H9 (cell line): ENCODE measurements at regions not wholly inside any gene's neighbourhood (a gene's known extent, or its start where the extent isn't known, plus 50 kb on each side); places are given as distances from the start of the nearest gene placed in this dataset.

Experiments used
- DNase-seq: peaks from one replicate; pipeline ENCODE4 v3.0.0-alpha.2; 2017
- H2AFZ ChIP-seq: one replicate; pipeline ENCODE4 v1.6.1; 2013; ENCODE audit warnings: mild to moderate bottlenecking, low read length, control low read depth, moderate library complexity
- H2AK5ac ChIP-seq: 2 replicates; pipeline ENCODE4 v1.6.1; 2013; ENCODE audit warnings: low read length, control low read depth, mixed read lengths; ENCODE audit not compliant: insufficient read length
- H2BK120ac ChIP-seq: one replicate; pipeline ENCODE4 v1.6.1; 2013; ENCODE audit warnings: low read depth, mild to moderate bottlenecking, low read length, control low read depth, inconsistent platforms; ENCODE audit not compliant: poor library complexity, severe bottlenecking
- H2BK12ac ChIP-seq: 2 replicates; pipeline ENCODE4 v1.6.1; 2013; ENCODE audit warnings: low read length, control low read depth, mixed read lengths, low read depth; ENCODE audit not compliant: insufficient read length
- H2BK15ac ChIP-seq: 2 replicates; pipeline ENCODE4 v1.6.1; 2013; ENCODE audit warnings: low read depth, low read length, control low read depth
- H2BK20ac ChIP-seq: one replicate; pipeline ENCODE4 v1.6.1; 2013; ENCODE audit warnings: low read depth, mild to moderate bottlenecking, low read length, control low read depth, inconsistent platforms; ENCODE audit not compliant: poor library complexity, severe bottlenecking
- H2BK5ac ChIP-seq: 2 replicates; pipeline ENCODE4 v1.6.1; 2013; ENCODE audit warnings: low read length, control low read depth, mixed read lengths; ENCODE audit not compliant: insufficient read length
- H3K14ac ChIP-seq: 2 replicates; pipeline ENCODE4 v1.6.1; 2013; ENCODE audit warnings: low read length, control low read depth; ENCODE audit not compliant: insufficient read depth
- H3K18ac ChIP-seq: 2 replicates; pipeline ENCODE4 v1.6.1; 2013; ENCODE audit warnings: low read depth, mild to moderate bottlenecking, mixed read lengths, low read length, control low read depth; ENCODE audit not compliant: insufficient read length
- H3K23ac ChIP-seq: 2 replicates; pipeline ENCODE4 v1.6.1; 2013; ENCODE audit warnings: low read length, control low read depth, mixed read lengths, low read depth; ENCODE audit not compliant: insufficient read length
- H3K23me2 ChIP-seq: 2 replicates; pipeline ENCODE4 v1.6.1; 2013; ENCODE audit warnings: low read depth, mild to moderate bottlenecking, mixed read lengths, low read length, control low read depth; ENCODE audit not compliant: insufficient read length, poor library complexity, severe bottlenecking
- H3K27ac ChIP-seq: 2 replicates; pipeline ENCODE4 v1.5.1; 2013; ENCODE audit warnings: low read length, control low read depth, mixed read lengths, low read depth; ENCODE audit not compliant: insufficient read length
- H3K27me3 ChIP-seq: 2 replicates; pipeline ENCODE4 v1.6.1; 2013; ENCODE audit warnings: low read length, control low read depth, inconsistent platforms; ENCODE audit not compliant: insufficient read depth
- H3K4ac ChIP-seq: 2 replicates; pipeline ENCODE4 v1.6.1; 2013; ENCODE audit warnings: low read depth, mild to moderate bottlenecking, control low read depth, inconsistent platforms, low read length, moderate library complexity
- H3K4me1 ChIP-seq: 2 replicates; pipeline ENCODE4 v1.6.1; 2013; ENCODE audit warnings: low read length, control low read depth, inconsistent platforms; ENCODE audit not compliant: insufficient read depth
- H3K4me2 ChIP-seq: 2 replicates; pipeline ENCODE4 v1.6.1; 2013; ENCODE audit warnings: low read length, control low read depth, mixed read lengths; ENCODE audit not compliant: insufficient read length, insufficient read depth
- H3K56ac ChIP-seq: 2 replicates; pipeline ENCODE4 v1.6.1; 2013; ENCODE audit warnings: low read depth, mild to moderate bottlenecking, mixed read lengths, low read length, control low read depth; ENCODE audit not compliant: insufficient read length
- H3K79me1 ChIP-seq: 2 replicates; pipeline ENCODE4 v1.6.1; 2013; ENCODE audit warnings: low read depth, mild to moderate bottlenecking, moderate library complexity, low read length, control low read depth, inconsistent platforms; ENCODE audit not compliant: insufficient read depth, poor library complexity, severe bottlenecking
- H3K79me2 ChIP-seq: 2 replicates; pipeline ENCODE4 v1.6.1; 2013; ENCODE audit warnings: low read length, control low read depth, inconsistent platforms; ENCODE audit not compliant: insufficient read depth
- H3K9ac ChIP-seq: 2 replicates; pipeline ENCODE4 v1.6.1; 2013; ENCODE audit warnings: low read length, control low read depth, mixed read lengths; ENCODE audit not compliant: insufficient read length; ENCODE audit errors: extremely low read depth
- H3K9me3 ChIP-seq: one replicate; pipeline ENCODE4 v1.6.1; 2013; ENCODE audit warnings: low read depth, low read length, inconsistent platforms; ENCODE audit not compliant: control insufficient read depth
- H3T11ph ChIP-seq: one replicate; pipeline ENCODE4 v1.6.1; 2013; ENCODE audit warnings: mild to moderate bottlenecking, low read length, control low read depth, inconsistent platforms
- H4K20me1 ChIP-seq: one replicate; pipeline ENCODE4 v1.6.1; 2013; ENCODE audit not compliant: control insufficient read depth, insufficient read length, insufficient read depth
- H4K5ac ChIP-seq: 2 replicates; pipeline ENCODE4 v1.6.1; 2013; ENCODE audit warnings: low read depth, mild to moderate bottlenecking, mixed read lengths, low read length, control low read depth; ENCODE audit not compliant: insufficient read length
- H4K8ac ChIP-seq: replicated peaks from 2 replicates; pipeline ENCODE4 v1.6.1; 2013; ENCODE audit warnings: low read length, control low read depth, mixed read lengths, low read depth; ENCODE audit not compliant: insufficient read length
- H4K91ac ChIP-seq: 2 replicates; pipeline ENCODE4 v1.6.1; 2013; ENCODE audit warnings: low read depth, mild to moderate bottlenecking, moderate library complexity, mixed read lengths, low read length, control low read depth; ENCODE audit not compliant: insufficient read length
- H3K27ac Mint-ChIP-seq, 3 experiments: 2 replicates in 2 of 3; 3 replicates in 1 of 3; pipeline ENCODE4 v1.8.0; 2020 to 2021; ENCODE audit warnings: mixed read lengths in 3 of 3, mild to moderate bottlenecking in 1 of 3, moderate library complexity in 1 of 3
- H3K27me3 Mint-ChIP-seq: 2 replicates; pipeline ENCODE4 v1.8.0; 2021; ENCODE audit warnings: low read depth, mild to moderate bottlenecking, moderate library complexity, mixed read lengths
- H3K36me3 Mint-ChIP-seq, 3 experiments: 2 replicates in 2 of 3; 3 replicates in 1 of 3; pipeline ENCODE4 v1.8.0; 2020 to 2021; ENCODE audit warnings: low read depth in 3 of 3, mixed read lengths in 3 of 3; ENCODE audit not compliant: insufficient read depth in 1 of 3
- H3K4me1 Mint-ChIP-seq, 2 experiments: 2 replicates each; pipeline ENCODE4 v1.8.0; 2020; ENCODE audit warnings: mixed read lengths in 2 of 2
- H3K4me3 Mint-ChIP-seq, 2 experiments: 2 replicates in 1 of 2; 3 replicates in 1 of 2; pipeline ENCODE4 v1.8.0; 2020 to 2021; ENCODE audit warnings: mild to moderate bottlenecking in 2 of 2, mixed read lengths in 2 of 2, moderate library complexity in 1 of 2
- H3K9me3 Mint-ChIP-seq, 2 experiments: 2 replicates in 1 of 2; 3 replicates in 1 of 2; pipeline ENCODE4 v1.8.0; 2020; ENCODE audit warnings: mild to moderate bottlenecking in 2 of 2, mixed read lengths in 2 of 2, moderate library complexity in 1 of 2
- CTCF ChIP-seq: fragments of 200-600 bp; sonication (generic); conservative IDR thresholded peaks from 3 replicates; pipeline ENCODE4 v1.8.0; 2021; ENCODE audit warnings: antibody characterized with exemption, mild to moderate bottlenecking
- WGBS: extraction: QIAGEN DNeasy Blood & Tissue Kit; methylation state at CpG from one replicate; pipeline ENCODE4 v1.1.7; 2013; ENCODE audit warnings: missing lambda C conversion rate, low lambda C conversion rate, mixed read lengths; ENCODE audit not compliant: insufficient read length; ENCODE audit errors: extremely low coverage; 5-methylcytosine and 5-hydroxymethylcytosine counted together

GRCh38 chr4:24251589-24251988 lies 332.8 kb downstream of the DHX15 start:
- no peak overlapping the region for H3K9ac ChIP-seq

More at GRCh38 chr4:24251589-24251988, 332.8 kb downstream of the DHX15 start:
- Histone ChIP-seq H3K27ac (no peak overlapping the region), H3K14ac (no peak overlapping the region), H2BK12ac (no peak overlapping the region), H4K20me1 (no peaks in the 10 kb centered on the region), H3K23me2 (no peaks in the 10 kb centered on the region), H2AFZ (no peak overlapping the region), H2AK5ac (no peak overlapping the region), H2BK20ac (no peak overlapping the region), H2BK15ac (no peak overlapping the region), H3K79me1 (no peaks in the 10 kb centered on the region), H3K23ac (no peak overlapping the region), H3K18ac (no peak overlapping the region), H3K79me2 (no peaks in the 10 kb centered on the region), H3K27me3 (no peaks in the 10 kb centered on the region), H3K4me2 (no peak overlapping the region), H4K8ac (no peak overlapping the region), H3K4ac (no peak overlapping the region), H3T11ph (no peak overlapping the region), H2BK120ac (no peak overlapping the region), H4K5ac (no peak overlapping the region), H3K9me3 (no peaks in the 10 kb centered on the region), H2BK5ac (no peak overlapping the region), H3K4me1 (peaks cover 7% of the 10 kb centered on the region; the same call in 1 of the 2 replicates), H4K91ac (no peak overlapping the region), H3K56ac (no peak overlapping the region)
- Mint-ChIP-seq H3K9me3 (no peaks in the 10 kb centered on the region), H3K36me3 (no peaks in the 10 kb centered on the region), H3K27me3 (no peaks in the 10 kb centered on the region; the same call in 1 of the 2 replicates), H3K27ac (no peak overlapping the region), H3K4me1 (peaks cover 25 to 29% of the 10 kb centered on the region in 2 experiments), H3K4me3 (no peak overlapping the region)
- no peak for TF ChIP-seq CTCF
- no CpG with 5 or more reads among the region's 2 CpGs for WGBS
- no peak for DNase-seq
